ENCODE measurements at regions not wholly inside any gene's neighbourhood (a gene's known extent, or its start where the extent isn't known, plus 50 kb on each side); places are given as distances from the start of the nearest gene placed in this dataset.

DNA sequence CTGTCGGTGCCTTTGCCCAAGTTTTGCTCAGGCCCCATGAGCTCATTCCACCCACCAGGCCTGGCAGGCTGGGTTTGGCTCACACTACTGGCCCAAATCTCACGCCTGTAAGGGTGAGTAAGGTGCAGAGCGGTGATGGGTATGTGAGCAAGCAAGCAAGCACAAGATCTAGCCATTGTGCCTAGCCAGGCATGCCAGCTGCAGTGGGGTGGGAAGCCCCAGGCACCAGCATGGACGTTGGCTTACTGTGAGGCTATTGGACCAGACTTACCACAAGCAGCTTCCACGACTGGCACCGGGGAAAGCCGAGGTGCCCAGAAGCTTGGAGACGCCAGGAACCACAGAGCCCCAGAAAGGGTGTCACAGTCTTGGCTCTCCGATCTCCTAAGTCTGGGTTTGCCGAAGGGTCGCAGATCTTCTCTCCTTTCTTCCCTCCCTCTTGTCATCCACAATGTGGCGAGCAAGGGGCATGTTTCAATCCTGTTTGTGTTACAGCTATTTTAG, 2659.4 kb upstream of the PCDH20 start:
- Histone ChIP-seq H3K27me3 (ENCODE audit: control insufficient read depth, insufficient read depth, low read length) (no peaks in the 10 kb centered on the region), H3K4me3 (ENCODE audit: low read length) (no peak overlapping the region), H3K27ac (ENCODE audit: low read length) (no peak overlapping the region), H3K4me1 (ENCODE audit: control insufficient read depth, insufficient read depth, low read length) (no peaks in the 10 kb centered on the region), H3K9me3 (ENCODE audit: control insufficient read depth, insufficient read depth, low read length) (no peaks in the 10 kb centered on the region), H3K36me3 (ENCODE audit: control insufficient read depth, insufficient read depth, low read length) (no peaks in the 10 kb centered on the region)
- whole genome bisulfite sequencing (ENCODE audit: insufficient coverage, insufficient read length), result no CpG with 5 or more reads among the region's 12 CpGs
- DNase-seq (ENCODE audit: low read depth, low spot score), result no peak

DNA sequence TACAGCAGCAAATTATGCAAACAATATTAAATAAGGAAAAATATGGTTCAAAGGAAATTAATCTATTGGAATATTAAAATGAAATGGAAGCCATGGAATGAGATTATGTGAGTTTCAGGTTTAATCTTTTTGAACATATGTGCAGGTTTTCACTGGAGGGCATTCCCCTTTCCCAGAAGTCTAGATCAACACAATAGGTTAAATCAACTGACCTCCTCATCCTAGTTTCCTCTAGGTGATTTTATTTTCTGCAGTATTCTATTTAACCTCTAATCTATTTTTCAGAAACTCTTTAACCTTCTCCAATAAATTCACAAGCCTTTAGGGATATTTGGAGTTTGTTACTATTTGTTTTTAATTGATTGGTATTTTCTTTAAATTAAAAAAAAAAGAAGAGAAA, 2657.6 kb upstream of the PCDH20 start:
- no peak for DNase-seq (ENCODE audit: low read depth, low spot score)
- no peak overlapping the region for H3K27ac ChIP-seq (ENCODE audit: low read length)
- H3K4me1 ChIP-seq (ENCODE audit: control insufficient read depth, insufficient read depth, low read length), result no peaks in the 10 kb centered on the region
- no peaks in the 10 kb centered on the region for H3K9me3 ChIP-seq (ENCODE audit: control insufficient read depth, insufficient read depth, low read length)
- H3K4me3 ChIP-seq (ENCODE audit: low read length), result no peak overlapping the region
- H3K36me3 ChIP-seq (ENCODE audit: control insufficient read depth, insufficient read depth, low read length), result no peaks in the 10 kb centered on the region
- H3K27me3 ChIP-seq (ENCODE audit: control insufficient read depth, insufficient read depth, low read length), result no peaks in the 10 kb centered on the region

DNA sequence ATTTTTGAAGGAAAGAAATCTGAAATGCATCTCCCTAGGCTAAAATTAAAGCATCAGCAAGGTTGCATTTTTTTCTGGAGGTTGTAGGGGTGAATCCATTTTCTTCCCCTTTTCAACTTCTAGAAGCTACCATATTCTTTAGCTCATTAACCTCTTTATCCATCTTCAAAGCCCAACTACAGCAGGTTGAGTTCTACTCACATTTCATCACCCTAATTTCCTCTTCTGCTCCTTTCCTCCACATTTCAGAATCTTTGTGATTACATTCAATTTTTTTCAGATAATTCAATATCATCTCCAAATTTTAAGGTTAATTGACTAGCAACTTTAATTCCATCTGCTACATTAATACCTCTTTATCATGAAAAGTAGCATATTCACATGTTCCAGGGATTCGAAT, 2655.7 kb upstream of the PCDH20 start:
- WGBS (ENCODE audit: insufficient coverage, insufficient read length), result no CpG with 5 or more reads among the region's 1 CpG
- no peak for DNase-seq (ENCODE audit: low read depth, low spot score)
- no peak overlapping the region for H3K4me3 ChIP-seq (ENCODE audit: low read length)
- no peaks in the 10 kb centered on the region for H3K9me3 ChIP-seq (ENCODE audit: control insufficient read depth, insufficient read depth, low read length)
- H3K27me3 ChIP-seq (ENCODE audit: control insufficient read depth, insufficient read depth, low read length), result no peaks in the 10 kb centered on the region
- no peaks in the 10 kb centered on the region for H3K4me1 ChIP-seq (ENCODE audit: control insufficient read depth, insufficient read depth, low read length)
- H3K36me3 ChIP-seq (ENCODE audit: control insufficient read depth, insufficient read depth, low read length), result no peaks in the 10 kb centered on the region
- H3K27ac ChIP-seq (ENCODE audit: low read length), result no peak overlapping the region

DNA sequence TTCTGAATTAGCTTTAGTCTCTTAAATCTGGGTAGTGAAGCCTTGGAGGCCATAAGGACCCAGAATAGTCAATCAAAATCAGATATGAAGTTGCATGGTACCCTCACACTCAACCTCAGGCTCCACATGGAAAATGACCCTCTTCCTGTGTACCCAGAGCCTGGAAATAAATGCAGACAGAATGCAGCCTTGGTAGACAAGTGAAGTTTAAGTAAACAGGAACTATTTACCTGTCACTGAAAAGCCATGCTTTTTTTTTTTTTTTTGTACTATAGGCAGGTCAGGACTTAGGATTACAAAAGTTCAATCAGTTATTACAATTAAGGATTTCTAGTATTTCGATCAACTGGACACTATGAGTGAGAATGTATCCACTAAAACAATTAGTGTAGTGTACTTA, 2654.2 kb upstream of the PCDH20 start:
- no CpG with 5 or more reads among the region's 1 CpG for whole genome bisulfite sequencing (ENCODE audit: insufficient coverage, insufficient read length)
- Histone ChIP-seq H3K36me3 (ENCODE audit: control insufficient read depth, insufficient read depth, low read length) (no peaks in the 10 kb centered on the region), H3K4me3 (ENCODE audit: low read length) (no peak overlapping the region), H3K4me1 (ENCODE audit: control insufficient read depth, insufficient read depth, low read length) (no peaks in the 10 kb centered on the region), H3K27ac (ENCODE audit: low read length) (no peak overlapping the region), H3K9me3 (ENCODE audit: control insufficient read depth, insufficient read depth, low read length) (no peaks in the 10 kb centered on the region), H3K27me3 (ENCODE audit: control insufficient read depth, insufficient read depth, low read length) (no peaks in the 10 kb centered on the region)
- DNase-seq (ENCODE audit: low read depth, low spot score), result no peak

DNA sequence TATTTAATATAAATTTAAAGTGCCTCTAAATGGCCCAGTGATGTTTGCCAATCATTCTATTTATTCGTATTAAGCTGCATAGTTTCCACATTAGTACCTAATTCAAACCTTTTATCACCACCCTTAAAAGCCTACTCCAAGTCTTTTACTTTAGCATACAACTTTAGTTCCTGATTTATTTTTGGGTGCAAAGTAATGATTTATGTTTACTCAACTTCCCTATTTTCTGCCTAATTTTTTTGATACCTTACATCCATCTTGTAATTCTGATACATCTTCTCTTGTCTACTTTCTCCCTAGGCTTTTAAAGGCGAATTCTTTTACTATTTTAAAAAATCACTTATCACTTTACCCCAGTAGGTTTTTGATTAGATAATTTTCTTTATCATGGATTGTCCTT, 2651.1 kb upstream of the PCDH20 start:
- no CpG with 5 or more reads among the region's 2 CpGs for WGBS (ENCODE audit: insufficient coverage, insufficient read length)
- no peaks in the 10 kb centered on the region for H3K27me3 ChIP-seq (ENCODE audit: control insufficient read depth, insufficient read depth, low read length)
- no peak overlapping the region for H3K27ac ChIP-seq (ENCODE audit: low read length)
- H3K36me3 ChIP-seq (ENCODE audit: control insufficient read depth, insufficient read depth, low read length), result no peaks in the 10 kb centered on the region
- no peaks in the 10 kb centered on the region for H3K9me3 ChIP-seq (ENCODE audit: control insufficient read depth, insufficient read depth, low read length)
- DNase-seq (ENCODE audit: low read depth, low spot score), result no peak
- H3K4me3 ChIP-seq (ENCODE audit: low read length), result no peak overlapping the region
- H3K4me1 ChIP-seq (ENCODE audit: control insufficient read depth, insufficient read depth, low read length), result no peaks in the 10 kb centered on the region

DNA sequence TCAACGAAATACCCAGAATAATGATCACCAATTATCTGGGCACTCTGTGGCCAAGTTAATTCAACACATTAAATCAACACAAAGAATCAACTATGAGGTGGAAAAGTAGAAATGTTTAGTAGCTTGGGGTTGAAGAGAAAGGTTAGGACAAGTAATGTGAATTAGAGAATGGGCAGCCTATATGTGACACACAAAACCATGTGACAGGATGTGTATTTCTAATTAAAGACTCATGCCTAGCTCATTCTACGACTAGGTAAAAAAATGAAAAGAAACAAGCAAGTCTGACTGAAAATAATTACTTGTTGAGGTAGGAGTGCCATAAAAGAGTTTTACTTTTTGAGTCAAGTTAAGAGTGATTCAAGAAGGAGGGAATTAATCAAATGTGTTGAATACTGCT, 2646.0 kb upstream of the PCDH20 start:
- no peak for DNase-seq (ENCODE audit: low read depth, low spot score)
- no peaks in the 10 kb centered on the region for H3K9me3 ChIP-seq (ENCODE audit: control insufficient read depth, insufficient read depth, low read length)
- H3K36me3 ChIP-seq (ENCODE audit: control insufficient read depth, insufficient read depth, low read length), result no peaks in the 10 kb centered on the region
- H3K4me3 ChIP-seq (ENCODE audit: low read length), result no peak overlapping the region
- H3K27ac ChIP-seq (ENCODE audit: low read length), result no peak overlapping the region
- H3K4me1 ChIP-seq (ENCODE audit: control insufficient read depth, insufficient read depth, low read length), result no peaks in the 10 kb centered on the region
- no CpG with 5 or more reads among the region's 2 CpGs for WGBS (ENCODE audit: insufficient coverage, insufficient read length)
- H3K27me3 ChIP-seq (ENCODE audit: control insufficient read depth, insufficient read depth, low read length), result no peaks in the 10 kb centered on the region

DNA sequence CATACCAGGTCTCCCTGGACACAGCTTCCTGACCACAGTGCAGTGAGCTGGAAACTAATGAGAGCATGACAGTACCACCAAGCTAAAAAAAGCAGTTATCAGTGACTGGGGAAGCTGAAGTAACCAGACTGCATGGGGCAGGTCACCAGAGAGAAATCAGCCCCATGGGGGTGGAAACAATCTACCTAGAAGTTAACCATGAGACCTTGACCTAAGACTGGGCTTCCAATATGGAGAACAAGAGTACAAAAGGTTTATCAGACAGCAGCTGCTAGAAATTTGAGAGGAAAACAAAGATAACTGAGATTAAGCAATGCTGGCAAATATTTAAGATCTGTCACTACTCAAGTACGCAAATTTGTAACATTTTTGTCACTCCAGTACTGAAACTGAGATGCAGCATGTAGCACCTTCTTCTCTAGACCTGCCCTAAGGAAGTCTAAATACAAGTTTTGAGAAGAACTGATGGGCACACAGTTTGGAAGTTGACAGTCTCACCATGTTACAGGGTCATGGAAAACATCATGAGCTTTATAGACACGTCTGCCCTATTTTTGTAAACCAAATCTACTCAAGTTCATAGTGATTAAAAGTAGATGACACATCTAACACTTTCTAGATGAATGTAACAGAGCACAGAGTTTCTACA, 2641.8 kb upstream of the PCDH20 start:
- Histone ChIP-seq H3K27me3 (ENCODE audit: control insufficient read depth, insufficient read depth, low read length) (no peaks in the 10 kb centered on the region), H3K9me3 (ENCODE audit: control insufficient read depth, insufficient read depth, low read length) (no peaks in the 10 kb centered on the region), H3K36me3 (ENCODE audit: control insufficient read depth, insufficient read depth, low read length) (no peaks in the 10 kb centered on the region), H3K27ac (ENCODE audit: low read length) (no peak overlapping the region), H3K4me3 (ENCODE audit: low read length) (no peak overlapping the region), H3K4me1 (ENCODE audit: control insufficient read depth, insufficient read depth, low read length) (no peaks in the 10 kb centered on the region)
- no CpG with 5 or more reads among the region's 2 CpGs for WGBS (ENCODE audit: insufficient coverage, insufficient read length)
- no peak for DNase-seq (ENCODE audit: low read depth, low spot score)

DNA sequence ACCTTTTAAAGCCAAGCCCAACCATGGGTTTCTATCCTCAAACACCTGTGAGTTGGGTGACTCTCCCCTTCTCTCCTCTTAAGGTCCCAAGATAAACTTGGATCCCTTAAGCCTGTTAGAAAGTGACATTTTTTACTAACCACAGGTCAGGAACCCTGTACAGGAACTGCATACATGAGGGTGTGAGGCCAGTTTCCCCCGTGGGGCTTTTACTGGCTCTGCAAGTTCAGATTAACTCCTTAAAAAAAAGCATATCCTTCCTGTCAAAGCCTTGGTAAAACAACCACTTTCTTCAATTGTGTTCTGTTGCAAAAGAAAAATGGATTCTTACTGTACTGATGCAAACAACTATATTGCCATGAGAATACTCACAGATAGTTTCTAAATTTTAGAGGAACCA, 2638.7 kb upstream of the PCDH20 start:
- no peak for DNase-seq (ENCODE audit: low read depth, low spot score)

DNA sequence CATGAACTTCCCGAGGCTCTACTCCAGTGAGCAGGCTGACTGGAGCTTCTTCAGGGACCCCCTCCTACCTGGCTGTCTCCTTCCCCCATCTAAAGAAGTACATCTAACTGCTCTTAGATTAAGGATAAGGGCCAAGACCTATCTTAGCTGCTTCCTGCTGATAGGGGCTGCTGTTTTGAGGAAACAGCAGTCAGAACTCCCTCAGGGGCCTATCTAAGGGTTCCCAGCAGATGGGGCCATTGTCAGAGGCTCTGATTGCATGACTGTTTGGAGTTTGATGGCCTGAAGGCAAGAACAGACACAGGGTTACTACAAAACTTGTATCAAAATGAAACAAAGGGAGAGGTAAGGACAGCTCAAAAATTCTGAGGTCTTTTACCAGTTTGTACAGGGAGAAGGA, 2636.9 kb upstream of the PCDH20 start:
- DNase-seq (ENCODE audit: low read depth, low spot score), result no peak
- no peaks in the 10 kb centered on the region for H3K4me1 ChIP-seq (ENCODE audit: control insufficient read depth, insufficient read depth, low read length)
- H3K36me3 ChIP-seq (ENCODE audit: control insufficient read depth, insufficient read depth, low read length), result no peaks in the 10 kb centered on the region
- no CpG with 5 or more reads among the region's 1 CpG for WGBS (ENCODE audit: insufficient coverage, insufficient read length)
- no peak overlapping the region for H3K27ac ChIP-seq (ENCODE audit: low read length)
- no peak overlapping the region for H3K4me3 ChIP-seq (ENCODE audit: low read length)
- no peaks in the 10 kb centered on the region for H3K27me3 ChIP-seq (ENCODE audit: control insufficient read depth, insufficient read depth, low read length)
- H3K9me3 ChIP-seq (ENCODE audit: control insufficient read depth, insufficient read depth, low read length), result no peaks in the 10 kb centered on the region

More for the DNA sequence above, 2638.7 kb upstream of the PCDH20 start:
- no peaks in the 10 kb centered on the region for H3K36me3 ChIP-seq (ENCODE audit: control insufficient read depth, insufficient read depth, low read length)
- no peaks in the 10 kb centered on the region for H3K4me1 ChIP-seq (ENCODE audit: control insufficient read depth, insufficient read depth, low read length)
- H3K27ac ChIP-seq (ENCODE audit: low read length), result no peak overlapping the region
- no peaks in the 10 kb centered on the region for H3K27me3 ChIP-seq (ENCODE audit: control insufficient read depth, insufficient read depth, low read length)
- no CpG with 5 or more reads among the region's 1 CpG for WGBS (ENCODE audit: insufficient coverage, insufficient read length)
- H3K4me3 ChIP-seq (ENCODE audit: low read length), result no peak overlapping the region
- H3K9me3 ChIP-seq (ENCODE audit: control insufficient read depth, insufficient read depth, low read length), result no peaks in the 10 kb centered on the region

DNA sequence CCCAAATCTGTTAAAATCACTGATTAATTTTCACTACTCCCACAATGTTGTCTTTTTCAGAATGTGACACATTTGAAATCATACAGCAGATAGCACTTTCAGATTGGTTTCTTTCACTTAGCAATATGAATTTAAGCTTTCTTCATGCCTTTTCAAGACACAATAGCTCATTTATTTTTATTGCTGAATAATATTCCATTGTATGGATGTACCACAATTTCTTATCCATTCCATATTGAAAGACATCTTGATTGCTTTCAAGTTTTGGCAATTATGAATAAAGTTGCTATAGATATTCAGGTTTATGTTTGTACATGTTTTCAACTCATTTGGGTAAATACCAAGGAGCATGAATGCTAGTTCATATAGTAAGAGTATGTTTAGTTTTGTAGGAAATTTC, 2635.6 kb upstream of the PCDH20 start:
- no peaks in the 10 kb centered on the region for H3K9me3 ChIP-seq (ENCODE audit: control insufficient read depth, insufficient read depth, low read length)
- no peak for DNase-seq (ENCODE audit: low read depth, low spot score)
- no peak overlapping the region for H3K4me3 ChIP-seq (ENCODE audit: low read length)
- no peak overlapping the region for H3K27ac ChIP-seq (ENCODE audit: low read length)
- H3K27me3 ChIP-seq (ENCODE audit: control insufficient read depth, insufficient read depth, low read length), result no peaks in the 10 kb centered on the region
- H3K36me3 ChIP-seq (ENCODE audit: control insufficient read depth, insufficient read depth, low read length), result no peaks in the 10 kb centered on the region
- H3K4me1 ChIP-seq (ENCODE audit: control insufficient read depth, insufficient read depth, low read length), result no peaks in the 10 kb centered on the region

DNA sequence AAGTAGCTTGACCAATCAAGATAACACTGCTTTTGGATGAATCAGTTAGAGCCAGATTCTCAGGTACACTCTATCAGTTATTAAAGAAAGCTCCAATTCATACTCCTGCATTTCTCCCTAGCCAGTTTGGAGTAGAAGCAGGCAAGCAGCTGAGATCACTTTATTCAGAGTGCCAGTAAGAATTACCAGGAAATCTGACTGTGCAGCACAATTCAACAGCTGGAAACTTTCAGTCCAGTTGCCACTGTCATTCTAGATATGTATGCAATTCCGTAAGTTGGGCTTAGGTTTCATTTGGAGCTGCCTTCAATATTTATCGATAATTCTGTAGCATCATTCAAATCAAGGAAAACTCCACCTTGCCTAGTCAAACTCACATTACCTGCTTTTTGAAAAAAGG, 2625.6 kb upstream of the PCDH20 start:
- Histone ChIP-seq H3K4me3 (ENCODE audit: low read length) (no peak overlapping the region), H3K27ac (ENCODE audit: low read length) (no peak overlapping the region), H3K4me1 (ENCODE audit: control insufficient read depth, insufficient read depth, low read length) (no peaks in the 10 kb centered on the region), H3K36me3 (ENCODE audit: control insufficient read depth, insufficient read depth, low read length) (no peaks in the 10 kb centered on the region), H3K27me3 (ENCODE audit: control insufficient read depth, insufficient read depth, low read length) (no peaks in the 10 kb centered on the region), H3K9me3 (ENCODE audit: control insufficient read depth, insufficient read depth, low read length) (no peaks in the 10 kb centered on the region)
- WGBS (ENCODE audit: insufficient coverage, insufficient read length), result no CpG with 5 or more reads among the region's 2 CpGs
- no peak for DNase-seq (ENCODE audit: low read depth, low spot score)

All from iPS DF 6.9 (cell line).